Stimulated activated CD8-positive, alpha-beta memory T cell treated with anti-CD3 and anti-CD28 coated beads, Interleukin-4, amount 100 ng/mL, for 24 hours (primary cell): ENCODE measurements at regions not wholly inside any gene's neighbourhood (a gene's known extent, or its start where the extent isn't known, plus 50 kb on each side); places are given as distances from the start of the nearest gene placed in this dataset.

ENCODE experiments used
- DNase-seq: peaks from one replicate; pipeline ENCODE4 v3.0.0-alpha.2; 2020; ENCODE audit warnings: low read depth

GRCh38 chr2:237150186-237150585, 64.5 kb downstream of the COPS8 start:
- no peak for DNase-seq

GRCh38 chr2:237150831-237151375, 65.2 kb downstream of the COPS8 start:
- DNase-seq = no peak

DNA sequence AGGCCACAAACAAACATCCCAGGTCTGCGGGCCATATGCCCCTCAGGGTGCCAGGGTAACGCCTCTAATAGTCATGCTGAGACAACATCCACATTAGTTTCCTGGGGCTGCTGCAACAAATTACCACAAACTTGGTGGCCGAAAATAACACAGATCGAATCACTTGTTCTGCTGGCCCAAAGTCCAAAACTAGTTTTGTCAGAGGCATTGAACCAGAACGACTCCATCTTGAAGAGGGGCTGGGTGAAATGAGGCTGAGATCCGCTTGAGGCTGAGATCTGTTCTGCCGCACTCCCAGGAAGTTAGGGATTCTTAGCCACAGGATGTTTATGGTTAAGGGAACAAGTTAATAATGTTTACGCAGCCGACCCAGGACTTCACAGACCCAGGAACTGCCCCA, 66.7 kb downstream of the COPS8 start:
- no peak for DNase-seq

DNA sequence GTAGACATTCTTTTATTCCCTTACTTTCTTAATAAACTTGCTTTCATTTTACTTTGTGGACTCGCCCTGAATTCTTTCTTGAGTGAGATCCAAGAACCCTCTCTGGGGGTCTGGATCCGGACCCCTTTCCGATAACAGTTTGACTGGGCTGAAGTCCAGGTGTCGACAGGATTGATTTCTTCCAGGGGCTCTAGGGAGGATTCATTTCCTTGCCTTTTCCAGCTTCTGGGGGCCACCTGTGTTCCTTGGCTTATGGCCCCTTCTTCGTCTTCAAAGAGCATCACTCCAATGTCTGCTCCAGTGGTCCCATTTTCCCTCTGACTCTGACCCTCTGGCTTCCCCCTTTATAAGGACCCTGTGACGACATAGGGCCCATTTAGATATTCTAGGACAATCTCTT, 67.5 kb downstream of the COPS8 start:
- DNase-seq = no peak

GRCh38 chr2:237154082-237154638, 68.5 kb downstream of the COPS8 start:
- peak; percentile 26 for DNase-seq

DNA sequence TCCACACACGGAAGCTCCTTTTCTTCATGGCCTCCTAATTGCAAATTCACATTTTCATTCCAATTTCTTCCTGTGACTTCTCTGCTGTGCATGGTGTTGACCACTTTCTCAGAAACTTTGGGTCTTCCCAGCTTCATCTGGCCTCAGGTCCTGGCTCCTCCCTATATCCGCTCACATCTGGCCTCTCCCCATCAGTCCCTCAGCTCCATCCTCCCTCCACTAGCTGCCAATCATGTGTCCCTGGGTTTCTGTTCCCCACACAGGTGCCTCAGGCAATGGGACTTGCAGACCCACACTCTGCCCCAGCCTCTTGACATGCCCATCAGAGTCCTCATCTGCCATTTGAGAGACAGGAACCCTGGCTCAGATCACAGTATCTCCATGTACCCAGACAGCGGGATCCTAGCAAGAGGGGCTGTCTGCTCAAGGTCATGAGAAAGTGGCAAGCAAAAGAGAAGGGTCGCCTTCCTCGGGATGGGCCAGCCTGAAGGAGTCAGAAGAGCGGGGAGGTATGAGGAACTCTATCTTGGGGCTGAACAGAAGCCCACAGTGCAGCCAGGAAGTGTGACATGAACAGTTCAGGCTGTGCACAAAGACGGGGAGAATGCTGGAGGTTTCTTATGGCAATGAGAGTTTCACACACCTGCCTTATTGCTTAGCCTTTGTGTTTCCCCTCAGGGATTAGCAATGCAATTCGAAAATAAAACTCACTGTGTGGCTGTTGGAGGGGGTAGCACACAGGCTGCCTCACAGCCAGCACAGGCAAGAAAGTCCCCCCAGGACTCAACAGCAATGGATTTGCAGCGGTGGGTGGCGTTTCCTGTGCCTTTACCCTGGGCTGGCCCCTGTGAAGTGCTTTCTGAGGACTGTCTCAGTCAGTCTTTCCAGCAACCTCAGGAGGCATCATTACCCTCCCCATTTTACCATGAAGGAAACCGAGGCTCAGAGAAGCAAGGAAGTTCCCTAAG, 69.5 kb downstream of the COPS8 start:
- peak; percentile 46 for DNase-seq

- peak; percentile 47 for DNase-seq
These were observed 70.6 kb downstream of the COPS8 start for GRCh38 chr2:237156031-237156856.

GRCh38 chr2:237156857-237157779, 71.4 kb downstream of the COPS8 start:
- no peak for DNase-seq

GRCh38 chr2:237157780-237158102, 72.1 kb downstream of the COPS8 start:
- no peak for DNase-seq

GRCh38 chr2:237158194-237158593, 72.5 kb downstream of the COPS8 start:
- no peak for DNase-seq

- no peak for DNase-seq
These were observed 73.6 kb downstream of the COPS8 start for GRCh38 chr2:237159006-237159911.

- no peak for DNase-seq
These were observed 74.7 kb downstream of the COPS8 start for GRCh38 chr2:237160271-237160919.

DNA sequence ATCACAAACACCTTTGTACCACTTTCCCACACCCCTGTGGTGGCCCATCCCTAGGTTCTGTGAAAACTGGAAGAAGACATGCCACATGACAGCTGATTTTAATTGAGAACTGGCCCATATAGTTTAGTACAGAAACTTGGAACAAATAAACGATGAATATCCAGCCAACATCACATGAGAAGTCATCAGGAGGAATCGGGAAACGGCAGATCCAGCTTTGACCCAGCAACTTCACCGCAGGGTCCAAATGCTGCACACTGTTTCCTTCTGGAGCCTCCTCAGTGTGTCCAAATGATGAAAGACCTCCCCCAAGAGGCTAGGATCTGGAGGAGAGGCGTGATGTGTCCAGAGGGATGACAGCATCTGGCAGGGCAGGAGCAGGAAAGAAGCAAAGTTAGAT, 75.5 kb downstream of the COPS8 start:
- DNase-seq = no peak

DNA sequence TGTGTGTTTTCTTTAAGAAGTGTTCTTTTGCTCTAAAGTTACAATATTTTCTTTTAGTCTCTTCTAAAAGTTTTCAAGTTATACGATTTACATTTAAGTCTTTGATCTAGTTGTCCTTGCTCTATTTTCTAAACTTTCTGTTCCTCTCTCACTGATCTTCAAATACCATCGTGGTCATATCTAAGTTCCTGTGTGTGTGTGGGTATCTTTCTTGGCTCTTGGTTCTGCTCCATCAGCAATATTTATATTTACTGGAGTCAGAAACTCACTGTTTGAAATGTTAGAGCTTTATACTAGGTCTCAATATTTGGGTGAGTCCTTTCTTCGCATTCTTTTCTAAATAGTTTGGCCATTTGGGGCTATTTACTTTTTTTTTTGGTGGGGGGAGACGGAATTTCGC, 77.3 kb downstream of the COPS8 start:
- DNase-seq = no peak

GRCh38 chr2:237164474-237165042, 78.9 kb downstream of the COPS8 start:
- DNase-seq = no peak

- DNase-seq = no peak
These were observed 80.0 kb downstream of the COPS8 start for GRCh38 chr2:237165405-237166276.

- no peak for DNase-seq
These were observed 81.3 kb downstream of the COPS8 start for GRCh38 chr2:237167038-237167437.

DNA sequence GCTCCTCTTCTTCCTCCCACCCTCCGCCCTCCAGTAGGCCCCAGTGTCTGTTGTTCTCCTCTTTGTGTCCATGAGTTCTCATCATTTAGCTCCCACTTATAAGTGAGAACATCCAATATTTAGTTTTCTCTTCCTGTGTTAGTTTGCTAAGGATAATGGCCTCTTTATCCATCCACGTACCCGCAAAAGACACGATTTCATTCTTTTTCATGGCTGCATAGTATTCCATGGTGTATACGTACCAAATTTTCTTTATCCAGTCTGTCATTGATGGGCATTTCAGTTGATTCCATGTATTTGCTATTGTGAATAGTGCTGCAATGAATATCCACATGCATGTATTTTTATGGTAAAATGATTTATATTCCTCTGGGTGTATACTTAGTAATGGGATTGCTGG, 82.2 kb downstream of the COPS8 start:
- no peak for DNase-seq
